GM12878 (cell line): ENCODE measurements at regions not wholly inside any gene's neighbourhood (a gene's known extent, or its start where the extent isn't known, plus 50 kb on each side); places are given as distances from the start of the nearest gene placed in this dataset.

Experiments
- ATAC-seq: fragments of 200-7000 bp; cut with Tn5 transposase; 3 replicates; pipeline ENCODE4 v1.9.1; 2020; ENCODE audit warnings: mild to moderate bottlenecking, moderate library complexity
- BruUV-seq: library from RNA; stranded (reverse); fragments of 400-500 nt; replicated peaks from 2 replicates; lab custom pipeline; 2021; lab: Mats Ljungman, UMichigan
- CTCF ChIA-PET: fragments of 300-600 bp; sonication (Branson Sonifier 250); formaldehyde crosslinking; extraction: SDS; loops from one replicate; lab custom pipeline; 2021; ENCODE audit warnings: inconsistent platforms; lab: Yijun Ruan, JAX
- POLR2A ChIA-PET: fragments of 350-600 bp; formaldehyde crosslinking; extraction: SDS; loops from one replicate; lab custom pipeline; 2021; ENCODE audit warnings: inconsistent platforms; lab: Charles Lee
- RAD21 ChIA-PET: fragments of 300-600 bp; sonication (Branson Sonifier 250); formaldehyde crosslinking; loops from one replicate; lab custom pipeline; 2023; ENCODE audit warnings: antibody characterized with exemption; ENCODE audit not compliant: unreplicated experiment; lab: Charles Lee
- SMC1A ChIA-PET: fragments of 300-600 bp; sonication (Branson Sonifier 250); formaldehyde crosslinking; loops from one replicate; lab custom pipeline; 2023; ENCODE audit not compliant: unreplicated experiment, uncharacterized antibody; lab: Charles Lee
- DNase-seq: peaks from one replicate; pipeline ENCODE4 v3.0.0-alpha.2; 2011; ENCODE audit warnings: low read depth, low spot score
- FAIRE-seq: peaks from 3 replicates; lab custom pipeline; 2011; peaks lifted over from hg19 to GRCh38; lab: Jason Lieb, UNC
- H2AFZ ChIP-seq: 2 replicates; pipeline ENCODE4 v1.6.0; 2011; ENCODE audit warnings: low read depth, low read length, control low read depth; ENCODE audit not compliant: control insufficient read depth
- H3K27ac ChIP-seq: 2 replicates; pipeline ENCODE4 v1.5.1; 2011; ENCODE audit warnings: control low read depth; ENCODE audit not compliant: control insufficient read depth, insufficient read depth
- H3K27me3 ChIP-seq, 2 experiments: replicated peaks in 1 of 2; 2 replicates each; pipeline versions ENCODE4 v1.6.0 to v1.6.1; 2011; ENCODE audit warnings: low read length in 1 of 2; ENCODE audit not compliant: control insufficient read depth in 2 of 2, insufficient read depth in 2 of 2
- H3K36me3 ChIP-seq, 2 experiments: 2 replicates each; pipeline ENCODE4 v1.5.1; 2011; ENCODE audit warnings: low read length in 1 of 2; ENCODE audit not compliant: control insufficient read depth in 2 of 2, insufficient read depth in 2 of 2
- H3K4me1 ChIP-seq: 2 replicates; pipeline ENCODE4 v1.6.1; 2011; ENCODE audit warnings: mild to moderate bottlenecking, low read length, moderate library complexity, mixed read lengths; ENCODE audit not compliant: control insufficient read depth, insufficient read depth
- H3K4me2 ChIP-seq: 2 replicates; pipeline ENCODE4 v1.6.0; 2011; ENCODE audit warnings: control low read depth; ENCODE audit not compliant: control insufficient read depth, insufficient read depth
- H3K4me3 ChIP-seq: fragments of 200-600 bp; sonication (generic); 2 replicates; pipeline ENCODE4 v1.5.1; 2016
- H3K79me2 ChIP-seq: 2 replicates; pipeline ENCODE4 v1.6.0; 2011; ENCODE audit warnings: low read length; ENCODE audit not compliant: control insufficient read depth, insufficient read depth
- H3K9ac ChIP-seq: 2 replicates; pipeline ENCODE4 v1.8.0; 2011; ENCODE audit warnings: low read length, control low read depth, mixed read lengths; ENCODE audit not compliant: control insufficient read depth, insufficient read depth
- H3K9me3 ChIP-seq: replicated peaks from 3 replicates; pipeline ENCODE4 v1.5.1; 2011; ENCODE audit warnings: mild to moderate bottlenecking, low read length; ENCODE audit not compliant: control insufficient read depth, insufficient read depth
- H4K20me1 ChIP-seq: 2 replicates; pipeline ENCODE4 v1.6.0; 2011; ENCODE audit not compliant: control insufficient read depth, insufficient read depth
- BACH1 ChIP-seq: fragments of 450-650 bp; IDR thresholded peaks from 2 replicates; pipeline ENCODE4 v1.6.1; 2017; ENCODE audit warnings: mild to moderate bottlenecking, borderline replicate concordance
- BCL11A ChIP-seq: IDR thresholded peaks from 2 replicates; pipeline ENCODE4 v1.6.1; 2011; ENCODE audit warnings: low read depth, low read length
- BRCA1 ChIP-seq: IDR thresholded peaks from 2 replicates; pipeline ENCODE4 v1.6.1; 2011; ENCODE audit warnings: low read depth, low read length, improper control_type of control experiment
- CREB1 ChIP-seq: IDR thresholded peaks from 2 replicates; pipeline ENCODE4 v1.6.1; 2012; ENCODE audit warnings: low read depth, mild to moderate bottlenecking, inconsistent platforms
- CUX1 ChIP-seq: IDR thresholded peaks from 2 replicates; pipeline ENCODE4 v1.6.1; 2012; ENCODE audit warnings: improper control_type of control experiment, low read depth, low read length; ENCODE audit not compliant: insufficient replicate concordance
- HCFC1 ChIP-seq: fragments of 150-350 bp; IDR thresholded peaks from 2 replicates; pipeline ENCODE4 v1.6.1; 2014; ENCODE audit warnings: low read length
- HDAC6 ChIP-seq: fragments of 200-600 bp; sonication (generic); IDR thresholded peaks from one replicate; pipeline ENCODE4 v1.8.0; 2017; ENCODE audit warnings: antibody characterized with exemption; ENCODE audit not compliant: unreplicated experiment
- IRF3 ChIP-seq: fragments of 450-650 bp; IDR thresholded peaks from 2 replicates; pipeline ENCODE4 v1.6.1; 2014; ENCODE audit warnings: mild to moderate bottlenecking
- IRF5 ChIP-seq: fragments of 450-650 bp; IDR thresholded peaks from 2 replicates; pipeline ENCODE4 v1.6.1; 2017; ENCODE audit warnings: borderline replicate concordance
- NRF1 ChIP-seq: conservative IDR thresholded peaks from 2 replicates; pipeline ENCODE4 v1.6.1; 2011; ENCODE audit warnings: mild to moderate bottlenecking, low read depth, low read length, improper control_type of control experiment
- POLR2AphosphoS2 ChIP-seq: IDR thresholded peaks from 2 replicates; pipeline ENCODE4 v1.6.1; 2011; ENCODE audit warnings: low read depth, mild to moderate bottlenecking, low read length, improper control_type of control experiment, moderate library complexity
- RAD21 ChIP-seq: IDR thresholded peaks from 2 replicates; pipeline ENCODE4 v1.6.1; 2011; ENCODE audit warnings: mild to moderate bottlenecking, low read depth, low read length, moderate library complexity; ENCODE audit not compliant: insufficient read depth
- RB1 ChIP-seq: fragments of 450-650 bp; formaldehyde crosslinking; IDR thresholded peaks from 2 replicates; pipeline ENCODE4 v1.6.1; 2017; ENCODE audit warnings: mild to moderate bottlenecking, borderline replicate concordance
- SIN3A ChIP-seq: IDR thresholded peaks from 2 replicates; pipeline ENCODE4 v1.6.1; 2012; ENCODE audit warnings: low read depth, low read length, improper control_type of control experiment
- SREBF1 ChIP-seq: IDR thresholded peaks from 2 replicates; pipeline ENCODE4 v1.6.1; 2012; ENCODE audit warnings: mild to moderate bottlenecking, low read length
- ZNF622 ChIP-seq: fragments of 450-650 bp; IDR thresholded peaks from 2 replicates; pipeline ENCODE4 v1.6.1; 2017; ENCODE audit warnings: mild to moderate bottlenecking, inconsistent platforms
- WGBS: methylation state at CpG from one replicate; pipeline ENCODE4 v1.1.6; 2016; ENCODE audit warnings: low lambda C conversion rate; ENCODE audit not compliant: insufficient replicate concordance, insufficient coverage; ENCODE audit errors: missing lambda C conversion rate; 5-methylcytosine and 5-hydroxymethylcytosine counted together
- in situ Hi-C: fragments of 300-500 bp; cut with MboI; formaldehyde crosslinking; loops from 9 replicates; pipeline ENCODE4 v1.14.3; 2018; ENCODE audit warnings: mixed read lengths
- intact Hi-C: fragments of 100-400 bp; cut with micrococcal nuclease; formaldehyde crosslinking; loops from one replicate; pipeline ENCODE4 v1.14.2; 2022; ENCODE audit not compliant: unreplicated experiment

GRCh38 chr18:47737198-47737830, 193.1 kb downstream of the SMAD2 start (continued):
- TF ChIP-seq RB1 (no peak), HCFC1 (no peak), NRF1 (no peak)

GRCh38 chr18:47736376-47737140, 193.9 kb downstream of the SMAD2 start:
- no peak overlapping the region for H3K9ac ChIP-seq
- ATAC-seq = no peak
- no peaks in the 10 kb centered on the region for H3K36me3 ChIP-seq
- H3K27ac ChIP-seq = no peak overlapping the region
- H3K27me3 ChIP-seq = peaks cover 3 to 7% of the 10 kb centered on the region in 2 experiments; a peak in 1 of 4 replicates
- no peaks in the 10 kb centered on the region for H3K9me3 ChIP-seq
- H2AFZ ChIP-seq = no peak overlapping the region
- ChIA-PET SMC1A (interaction anchor here (0.7 kb wide), 1 partner anchor 125 kb away, joined by 3 read pairs; no protein-coding TSS in a partner anchor), CTCF (no interaction called here), RAD21 (no interaction called here), POLR2A (no interaction called here)
- no peak overlapping the region for H3K4me2 ChIP-seq
- DNase-seq = no peak
- H4K20me1 ChIP-seq = no peaks in the 10 kb centered on the region
- intact Hi-C loops (no loop called here), in situ Hi-C loops (no loop called here)
- no peak for FAIRE-seq
- WGBS = 2% methylated on average over 5 of the region's 5 CpGs
- H3K79me2 ChIP-seq = no peaks in the 10 kb centered on the region
- H3K4me1 ChIP-seq = no peaks in the 10 kb centered on the region
- H3K4me3 ChIP-seq = no peak overlapping the region
- BruUV-seq = no TSS peak
- TF ChIP-seq CREB1 = no peak
- TF ChIP-seq SIN3A = no peak
- TF ChIP-seq IRF3 = no peak
- no peak for TF ChIP-seq HDAC6
- no peak for TF ChIP-seq SREBF1
- no peak for TF ChIP-seq BACH1
- no peak for TF ChIP-seq ZNF622
- no peak for TF ChIP-seq POLR2AphosphoS2
- no peak for TF ChIP-seq IRF5
- no peak for TF ChIP-seq BRCA1
- TF ChIP-seq RAD21 = no peak
- no peak for TF ChIP-seq CUX1
- no peak for TF ChIP-seq BCL11A
